HG02763 (cell line): ENCODE measurements at regions not wholly inside any gene's neighbourhood (a gene's known extent, or its start where the extent isn't known, plus 50 kb on each side); places are given as distances from the start of the nearest gene placed in this dataset.

Experiments
- ATAC-seq: cut with Tn5 transposase; IDR thresholded peaks from one replicate; pipeline ENCODE4 v1.9.1; 2021; ENCODE audit warnings: mild to moderate bottlenecking, moderate library complexity; ENCODE audit not compliant: unreplicated experiment

DNA sequence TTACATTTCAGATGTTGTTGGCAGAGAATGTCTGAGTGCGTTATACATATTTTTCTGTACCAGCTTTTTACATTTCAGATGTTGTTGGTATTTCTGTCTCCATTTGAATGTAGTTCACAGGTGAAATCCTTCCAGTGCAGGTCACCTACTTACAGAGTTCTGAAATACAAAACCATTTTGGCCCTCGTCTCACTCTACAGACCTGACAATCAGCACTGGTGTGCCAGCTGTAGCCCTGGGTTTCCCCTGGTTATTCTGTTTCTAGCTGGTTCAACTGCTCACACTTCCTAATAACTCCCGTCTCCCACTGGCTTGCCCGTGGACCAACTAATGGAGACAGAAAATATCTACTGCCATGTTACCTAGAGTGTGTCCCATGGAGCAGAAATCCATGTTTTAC is 87.5 kb upstream of the CDIN1 start:
- ATAC-seq = no peak

DNA sequence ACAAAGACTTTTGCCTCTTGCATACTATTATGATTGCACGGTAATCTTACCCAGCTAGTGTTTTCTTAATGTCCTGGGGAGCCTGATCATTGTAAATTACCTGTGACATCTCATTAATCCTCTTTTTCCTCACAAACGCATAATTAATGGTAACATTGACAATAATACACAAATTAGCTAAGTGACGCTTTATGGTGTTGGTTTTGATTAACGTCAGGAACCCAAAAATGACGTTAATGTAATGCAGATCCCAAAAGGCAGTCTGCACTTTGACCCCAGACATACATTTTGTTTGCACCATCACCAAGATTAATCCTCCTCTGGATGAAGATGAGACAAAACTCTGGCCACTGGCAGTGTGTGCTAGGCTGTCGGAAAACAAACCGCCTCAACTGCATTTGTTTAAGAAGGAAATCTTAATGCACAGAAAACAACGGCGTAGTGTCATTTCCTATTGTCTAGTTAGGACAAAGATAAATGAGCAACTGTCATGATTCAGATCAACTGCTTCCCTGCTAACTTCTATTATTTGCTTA is 83.9 kb upstream of the CDIN1 start:
- ATAC-seq = no peak

DNA sequence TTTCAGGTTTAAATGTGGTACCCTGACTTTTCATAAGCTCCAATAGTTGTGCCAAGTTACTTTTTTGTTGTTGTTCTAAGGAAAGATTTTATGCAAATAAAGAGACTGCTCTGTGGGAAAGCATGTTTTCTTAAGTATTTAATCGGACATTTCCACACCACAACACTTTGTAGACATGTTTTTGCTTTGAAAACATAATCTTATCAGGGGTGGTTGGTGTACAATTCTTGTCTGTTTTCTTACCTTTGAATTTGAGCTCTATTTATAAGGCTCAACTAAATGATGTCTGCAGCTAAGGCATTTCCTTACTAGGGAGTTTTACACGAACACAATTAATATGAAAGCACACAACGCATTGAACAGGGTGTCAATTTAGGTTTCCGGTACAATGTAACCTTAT is 81.5 kb upstream of the CDIN1 start:
- ATAC-seq = no peak

DNA sequence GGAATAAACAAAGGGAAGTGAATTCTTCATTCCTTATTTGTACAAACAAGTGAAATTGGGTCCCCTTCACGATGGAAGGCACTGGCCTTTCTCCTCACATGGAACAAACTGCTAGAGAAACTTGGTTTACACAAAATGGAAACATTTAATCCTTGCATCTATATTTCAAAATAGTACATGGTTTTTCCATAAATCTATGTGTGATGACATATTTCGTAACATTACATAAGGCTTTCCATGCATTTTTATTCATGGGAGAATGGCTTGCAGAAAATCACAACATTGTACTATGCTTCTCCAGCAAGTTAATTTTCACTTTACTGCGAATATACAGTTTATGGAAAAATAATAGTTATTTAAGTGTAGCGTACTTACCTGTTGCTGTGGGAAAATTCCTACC is 81.0 kb upstream of the CDIN1 start:
- ATAC-seq = no peak

DNA sequence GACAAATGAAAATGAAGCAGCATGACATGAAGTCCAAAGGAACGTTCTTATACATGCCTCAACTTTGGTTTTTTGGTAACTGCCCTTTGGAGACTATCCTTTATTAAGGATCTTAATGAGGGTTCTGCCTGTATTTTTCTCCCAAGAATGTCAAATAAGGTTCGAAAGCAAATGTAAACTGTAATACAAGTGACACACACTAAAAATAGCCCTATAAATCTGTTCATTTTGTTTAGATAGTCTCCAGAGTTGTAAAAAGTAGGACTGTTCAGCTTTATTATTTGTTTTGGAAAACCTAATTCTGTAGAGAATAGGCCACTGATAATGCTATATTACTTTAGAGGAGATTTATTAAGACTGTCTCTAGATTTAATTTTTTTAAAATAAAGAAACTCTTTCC is 80.5 kb upstream of the CDIN1 start:
- ATAC-seq = no peak

DNA sequence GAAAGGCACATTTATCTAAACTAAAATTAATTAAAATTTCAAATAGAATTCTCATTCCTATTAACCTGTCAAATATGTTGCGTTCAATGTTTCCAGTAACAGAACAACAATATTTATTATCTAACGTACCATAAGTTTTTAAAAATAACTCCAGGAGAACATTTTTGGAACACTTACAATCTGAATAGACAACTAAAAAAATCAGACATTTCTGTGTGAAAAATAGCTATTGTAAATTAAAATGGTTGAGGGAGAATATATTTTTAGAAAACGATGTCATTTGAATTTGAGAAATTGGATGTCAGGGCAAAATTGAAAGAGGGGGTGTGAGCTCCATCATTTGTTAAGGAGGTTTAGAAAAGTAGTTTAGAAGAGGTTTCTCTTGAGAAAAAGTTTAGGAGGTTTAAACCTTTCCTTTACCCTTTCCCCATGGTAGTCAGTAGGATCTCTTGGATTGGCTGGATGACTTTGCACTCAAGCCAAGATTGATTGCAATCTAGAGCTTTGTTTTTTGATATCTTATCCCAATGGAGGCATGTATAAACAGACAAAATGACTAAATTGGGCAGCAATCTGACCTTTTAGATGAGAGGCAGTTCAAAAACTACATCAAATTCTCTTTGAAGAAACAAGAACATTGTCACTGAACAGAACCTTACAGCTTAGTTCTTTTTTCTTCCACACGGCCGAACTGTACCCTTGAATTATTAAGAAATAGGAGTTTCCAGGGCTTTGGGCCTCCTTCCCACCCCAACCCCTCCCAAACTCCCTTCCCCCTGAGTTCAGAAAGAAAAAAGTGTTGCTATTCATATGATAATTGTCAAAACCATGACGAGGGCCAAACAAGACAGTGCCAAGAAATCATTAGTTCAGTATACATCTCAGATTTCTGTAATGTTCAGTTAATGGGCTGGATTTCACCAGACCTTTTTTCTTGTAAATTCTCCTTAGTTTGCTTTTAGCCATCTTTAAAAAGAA is 79.7 kb upstream of the CDIN1 start:
- ATAC-seq = no peak

DNA sequence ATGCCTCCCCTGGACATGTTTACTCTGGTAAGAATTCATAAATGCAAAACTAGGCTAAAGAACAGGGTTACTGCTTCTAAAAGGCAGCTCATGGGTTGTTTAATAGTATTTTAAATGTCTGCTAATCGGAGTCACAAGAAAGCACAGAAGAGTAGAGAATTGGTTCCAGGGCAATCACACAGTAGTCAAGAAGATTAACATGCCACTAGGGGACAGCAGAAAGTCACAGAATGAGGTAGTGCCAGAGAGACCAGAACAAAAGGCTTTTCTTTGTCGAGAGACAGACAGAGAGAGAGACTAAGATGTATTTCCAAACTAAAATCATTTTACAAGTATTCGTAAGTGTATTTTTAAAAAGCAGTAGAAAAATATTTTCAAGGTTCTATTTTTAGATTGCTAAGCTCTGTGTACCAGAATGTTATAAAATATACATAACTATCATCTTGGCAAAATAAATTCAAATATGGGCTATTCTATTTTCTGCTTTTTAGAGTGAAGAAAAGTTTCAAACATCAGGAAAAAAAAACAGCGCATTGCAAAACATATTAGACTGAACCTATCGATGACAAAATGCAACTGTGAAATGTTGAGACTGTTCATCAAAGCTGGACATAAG is 78.3 kb upstream of the CDIN1 start:
- ATAC-seq = no peak

DNA sequence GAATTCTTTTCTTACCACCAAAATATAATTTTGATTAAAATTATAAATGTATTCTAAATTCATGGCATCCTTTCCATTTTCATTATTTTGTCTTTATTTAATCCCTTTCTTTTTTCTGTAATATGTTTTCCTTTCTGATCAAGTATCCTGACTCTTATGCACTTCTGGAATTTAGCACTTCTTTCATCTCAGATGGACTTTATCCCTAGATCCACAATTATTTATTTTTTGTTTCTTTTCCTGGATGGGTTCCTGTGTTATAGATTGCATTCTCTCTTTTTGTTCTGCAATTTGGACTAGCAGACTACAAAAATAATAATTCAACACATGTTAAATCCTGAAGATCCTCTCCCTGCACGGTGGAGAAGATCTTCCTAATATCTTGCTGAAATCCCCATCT is 76.9 kb upstream of the CDIN1 start:
- ATAC-seq = no peak

DNA sequence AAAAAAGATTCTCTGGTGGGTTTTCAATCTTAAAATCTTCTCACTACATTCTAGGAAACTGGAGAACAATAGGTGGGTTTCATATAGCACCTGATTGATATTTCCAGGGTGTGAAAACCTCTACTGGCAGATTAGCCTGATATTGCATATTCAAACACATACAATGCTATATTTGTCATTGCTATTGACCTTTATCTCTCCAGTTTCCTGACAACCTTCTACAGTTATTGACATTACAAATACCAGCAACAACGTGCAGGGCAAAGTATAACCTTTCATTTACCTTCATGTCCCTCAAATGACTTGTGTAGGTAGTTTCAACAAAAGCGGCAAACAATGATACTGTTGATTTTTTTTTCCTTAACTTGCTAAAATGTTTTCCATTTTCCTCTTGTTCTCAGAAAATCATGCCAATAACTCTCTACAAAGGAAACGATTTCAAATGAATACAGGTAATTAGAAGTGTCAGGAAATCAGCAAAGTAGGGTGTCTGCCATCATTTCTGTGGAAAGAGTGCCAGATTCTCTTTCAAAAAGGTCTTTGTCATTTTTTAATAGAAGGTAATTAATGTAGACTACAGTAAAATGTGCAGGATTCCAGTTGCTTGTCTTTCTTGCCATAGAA is 72.6 kb upstream of the CDIN1 start:
- ATAC-seq = no peak

DNA sequence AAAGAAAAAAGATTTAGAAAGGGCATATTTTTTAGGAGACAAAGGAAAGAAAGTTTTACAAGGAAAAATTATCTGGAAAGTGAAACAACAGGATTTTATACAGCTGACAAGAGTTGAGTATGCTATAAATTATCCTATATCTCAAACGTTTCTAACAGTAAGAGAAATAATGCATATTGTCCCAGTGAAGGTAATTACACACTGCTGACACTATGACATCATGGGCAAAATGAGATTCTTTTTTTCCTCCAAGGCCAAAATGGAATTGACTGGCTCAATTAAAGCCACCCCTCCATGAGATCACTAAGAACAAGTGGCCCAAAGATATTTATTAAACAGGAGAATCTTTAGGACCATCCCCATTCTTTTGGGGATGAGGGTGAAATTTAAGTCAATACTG is 72.0 kb upstream of the CDIN1 start:
- ATAC-seq = no peak

DNA sequence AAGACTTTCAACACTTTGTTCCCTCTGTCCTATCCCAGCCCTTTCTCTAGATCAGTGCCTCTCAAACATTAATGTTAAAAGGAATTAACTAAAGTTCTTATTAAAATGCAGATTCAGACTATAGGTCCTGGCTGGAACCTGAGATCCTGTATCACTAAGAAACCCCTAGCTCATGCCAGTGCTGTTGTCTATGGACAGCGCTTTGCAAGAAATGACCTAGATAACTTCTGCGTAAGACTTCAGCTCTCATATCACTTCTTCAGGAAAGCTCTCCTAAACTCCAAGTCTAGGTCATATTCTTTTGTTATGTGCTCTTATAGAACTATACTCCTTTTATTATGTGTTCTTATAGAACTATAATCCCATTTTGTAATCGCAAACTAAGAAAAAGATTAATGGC is 67.8 kb upstream of the CDIN1 start:
- no peak for ATAC-seq

DNA sequence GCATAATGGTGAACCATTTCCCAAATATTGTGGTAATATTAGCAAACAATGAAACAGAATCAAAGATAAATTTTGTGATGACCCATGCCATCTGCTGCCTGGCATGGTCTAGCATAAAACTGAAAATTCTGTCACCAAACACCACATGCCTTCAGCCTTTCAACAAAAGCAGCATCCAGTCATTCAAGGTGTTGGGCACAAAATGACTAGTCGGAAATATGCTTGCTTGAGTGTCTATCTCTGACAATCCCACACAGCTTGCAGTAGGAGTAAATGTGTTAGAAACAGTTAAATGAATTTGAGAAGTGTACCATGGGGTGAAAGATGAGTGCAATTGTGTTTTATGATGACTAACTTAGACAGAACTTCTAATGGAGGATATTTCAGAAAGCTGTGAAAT is 61.7 kb upstream of the CDIN1 start:
- ATAC-seq = no peak

DNA sequence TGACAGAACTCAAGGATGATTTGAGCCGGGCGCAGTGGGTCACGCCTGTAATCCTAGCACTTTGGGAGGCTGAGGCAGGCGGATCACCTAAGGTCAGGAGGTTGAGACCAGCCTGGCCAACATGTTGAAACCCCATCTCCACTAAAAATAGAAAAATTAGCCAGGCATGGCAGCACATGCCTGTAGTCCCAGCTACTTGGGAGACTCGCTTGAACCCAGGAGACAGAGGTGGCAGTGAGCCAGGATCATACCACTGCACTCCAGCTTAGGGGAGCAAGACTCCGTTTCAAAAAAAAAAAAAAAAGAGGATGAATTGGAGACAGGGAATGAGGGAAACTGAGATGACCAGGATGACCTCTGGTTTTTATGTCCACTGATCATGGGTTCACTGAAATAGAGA is 60.4 kb upstream of the CDIN1 start:
- no peak for ATAC-seq

DNA sequence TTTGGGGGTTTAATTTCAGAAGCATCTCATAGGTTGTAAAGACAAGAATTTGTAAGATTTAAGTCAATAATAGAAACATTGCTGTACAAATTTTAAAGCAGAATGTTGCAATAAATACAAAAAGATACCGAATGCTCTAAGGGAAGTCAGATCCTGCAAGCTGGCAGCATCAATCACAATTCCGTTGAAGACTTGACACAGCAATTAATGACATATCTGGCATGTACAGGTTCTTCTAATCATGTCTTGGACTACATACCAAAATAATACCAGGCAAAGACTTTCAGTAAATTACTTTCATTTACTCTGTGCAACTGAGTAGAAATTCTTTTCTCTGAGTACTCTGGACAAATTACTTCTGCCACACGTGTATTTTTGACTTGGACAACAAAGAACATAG is 54.0 kb upstream of the CDIN1 start:
- no peak for ATAC-seq

DNA sequence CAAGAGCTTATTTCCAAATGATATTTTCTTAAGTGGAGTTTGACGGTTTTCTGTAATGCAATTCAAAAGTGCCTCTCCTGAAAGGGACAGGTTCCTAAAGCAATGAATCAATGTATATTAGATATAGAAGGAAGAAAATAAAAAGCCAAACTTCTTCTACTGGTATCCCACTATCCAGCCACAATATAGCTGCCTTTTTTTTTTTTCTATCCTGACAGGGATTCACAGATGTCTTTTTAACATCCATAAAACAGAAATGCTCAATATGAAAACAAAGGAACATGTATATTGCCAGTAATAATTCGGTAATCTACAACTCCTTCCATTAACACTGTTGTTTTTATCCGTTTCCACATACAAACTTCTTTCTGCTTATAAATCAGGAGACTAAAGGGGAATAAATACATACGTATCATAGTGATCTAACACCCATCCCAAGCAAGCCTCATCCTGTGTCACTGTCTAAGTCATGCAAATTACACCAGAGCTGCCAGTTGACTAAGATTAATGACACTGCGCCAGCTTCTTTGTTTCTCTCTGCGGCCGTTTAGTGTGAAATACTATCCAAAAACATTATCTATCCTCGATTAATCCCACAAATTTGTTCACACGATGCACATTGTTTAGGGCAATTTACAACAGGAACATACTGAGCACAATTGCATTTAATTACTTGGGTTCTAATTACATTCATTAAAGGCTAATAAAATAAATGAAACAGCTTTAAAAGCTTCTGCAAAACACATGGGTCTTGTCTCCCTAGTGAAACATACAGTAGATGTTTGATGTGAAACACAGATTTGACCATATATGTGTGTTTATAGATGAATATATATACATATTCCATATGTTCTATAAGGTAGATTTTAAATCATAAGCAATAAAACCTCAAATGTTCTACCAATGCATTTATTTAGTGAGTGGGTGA is 51.9 kb upstream of the CDIN1 start:
- ATAC-seq = no peak

DNA sequence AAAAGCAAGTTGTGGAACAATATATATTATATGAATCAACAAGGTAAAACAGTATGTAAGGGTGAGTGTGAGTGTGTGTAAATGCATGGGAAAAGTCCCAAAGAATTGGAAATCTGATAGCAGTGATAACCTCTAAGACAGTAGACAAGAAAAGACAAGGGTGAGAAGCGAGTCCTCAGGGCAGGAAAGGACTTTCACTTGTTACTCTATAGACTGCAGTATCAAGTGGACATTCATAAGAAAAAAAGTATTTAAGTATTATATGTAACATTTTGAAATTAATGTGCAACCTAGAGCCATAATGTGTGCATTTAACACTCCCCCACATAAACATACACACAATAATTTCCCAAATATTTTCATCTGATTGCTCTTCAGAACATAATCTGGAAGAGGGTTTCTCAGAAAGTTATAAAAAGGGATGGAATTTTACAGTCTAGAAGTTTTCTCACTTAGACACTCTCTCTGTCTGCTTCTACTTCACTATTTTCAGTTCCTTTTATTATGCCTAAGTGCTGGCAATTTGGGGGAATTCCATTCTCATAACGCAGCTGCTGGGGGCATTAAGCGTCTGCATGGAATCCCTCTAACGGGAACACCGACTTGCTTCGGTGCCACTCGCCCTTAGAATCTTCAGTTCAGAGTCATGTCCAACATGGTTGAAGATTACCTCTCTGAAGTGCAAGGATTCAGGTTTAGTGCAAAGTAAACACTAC is 50.0 kb upstream of the CDIN1 start:
- peak; percentile 77 for ATAC-seq
